ENCODE measurements at regions not wholly inside any gene's neighbourhood (a gene's known extent, or its start where the extent isn't known, plus 50 kb on each side); places are given as distances from the start of the nearest gene placed in this dataset.
"Not testable (repeated sequence)": the region's sequence is repeated elsewhere in the genome, so short reads cannot be mapped to it uniquely, and the experiment has no call there.

- DNase-seq, result not testable (repeated sequence)
Observed at GRCh38 chr4:123605797-123606196, 209.2 kb downstream of the SPRY1 start.

GRCh38 chr4:123606336-123606735 is 209.7 kb downstream of the SPRY1 start:
- no peak for DNase-seq

- DNase-seq, result no peak
Observed at GRCh38 chr4:123606946-123607542, 210.4 kb downstream of the SPRY1 start.

- DNase-seq, result no peak
Observed at GRCh38 chr4:123609829-123610228, 213.2 kb downstream of the SPRY1 start.

GRCh38 chr4:123613586-123614344 is 217.2 kb downstream of the SPRY1 start:
- no peak for DNase-seq

- DNase-seq, result no peak
Observed at GRCh38 chr4:123615901-123616300, 219.3 kb downstream of the SPRY1 start.

GRCh38 chr4:123616951-123617461 is 220.4 kb downstream of the SPRY1 start:
- DNase-seq, result no peak

- DNase-seq, result no peak
Observed at GRCh38 chr4:123617791-123618190, 221.2 kb downstream of the SPRY1 start.

- no peak for DNase-seq
Observed at GRCh38 chr4:123618606-123619005, 222.0 kb downstream of the SPRY1 start.

- DNase-seq, result no peak
Observed at GRCh38 chr4:123619326-123619725, 222.7 kb downstream of the SPRY1 start.

GRCh38 chr4:123619895-123620294 is 223.3 kb downstream of the SPRY1 start:
- DNase-seq, result no peak

GRCh38 chr4:123621072-123621705 is 224.6 kb downstream of the SPRY1 start:
- DNase-seq, result no peak

- DNase-seq, result no peak
Observed at GRCh38 chr4:123622572-123622971, 226.0 kb downstream of the SPRY1 start.

- DNase-seq, result no peak
Observed at GRCh38 chr4:123623611-123624010, 227.0 kb downstream of the SPRY1 start.

- DNase-seq, result no peak
Observed at GRCh38 chr4:123624959-123625358, 228.4 kb downstream of the SPRY1 start.

GRCh38 chr4:123628288-123628687 is 231.7 kb downstream of the SPRY1 start:
- no peak for DNase-seq

- DNase-seq, result no peak
Observed at GRCh38 chr4:123631786-123632692, 235.4 kb downstream of the SPRY1 start.

- DNase-seq, result no peak
Observed at GRCh38 chr4:123632693-123633030, 236.1 kb downstream of the SPRY1 start.

GRCh38 chr4:123638834-123639233 is 242.2 kb downstream of the SPRY1 start:
- DNase-seq, result no peak

GRCh38 chr4:123640271-123640670 is 243.7 kb downstream of the SPRY1 start:
- DNase-seq, result no peak

GRCh38 chr4:123640824-123641223 is 244.2 kb downstream of the SPRY1 start:
- DNase-seq, result no peak

GRCh38 chr4:123643691-123644090 is 247.1 kb downstream of the SPRY1 start:
- DNase-seq, result no peak

- no peak for DNase-seq
Observed at GRCh38 chr4:123649250-123649644, 252.7 kb downstream of the SPRY1 start.

Data from 8988T (cell line).